ENCODE measurements at regions not wholly inside any gene's neighbourhood (a gene's known extent, or its start where the extent isn't known, plus 50 kb on each side); places are given as distances from the start of the nearest gene placed in this dataset.

GRCh38 chr3:187939891-187940290 is 194.6 kb upstream of the BCL6 start:
- TF ChIP-seq CTCF (IDR thresholded peaks at IDR 0.05) = no peak
- no peak for TF ChIP-seq POLR2A (IDR thresholded peaks at IDR 0.05)

All from lower leg skin (tissue), 3 donors.